ENCODE measurements at regions not wholly inside any gene's neighbourhood (a gene's known extent, or its start where the extent isn't known, plus 50 kb on each side); places are given as distances from the start of the nearest gene placed in this dataset.

GRCh38 chr18:41532344-41533086 lies 422.5 kb upstream of the PIK3C3 start:
- DNase-seq, result no peak

- DNase-seq, result no peak
These were observed 424.1 kb upstream of the PIK3C3 start for GRCh38 chr18:41530970-41531369.

- no peak for DNase-seq
These were observed 425.9 kb upstream of the PIK3C3 start for GRCh38 chr18:41529093-41529492.

- peak; percentile 24 for DNase-seq
These were observed 429.0 kb upstream of the PIK3C3 start for GRCh38 chr18:41526054-41526453.

- DNase-seq, result no peak
These were observed 430.2 kb upstream of the PIK3C3 start for GRCh38 chr18:41524674-41525470.

- no peak for DNase-seq
These were observed 437.9 kb upstream of the PIK3C3 start for GRCh38 chr18:41517142-41517541.

GRCh38 chr18:41513438-41513837 lies 441.6 kb upstream of the PIK3C3 start:
- DNase-seq, result no peak

GRCh38 chr18:41504316-41504715 lies 450.7 kb upstream of the PIK3C3 start:
- no peak for DNase-seq

- DNase-seq, result no peak
These were observed 453.2 kb upstream of the PIK3C3 start for GRCh38 chr18:41501848-41502247.

GRCh38 chr18:41499345-41499744 lies 455.7 kb upstream of the PIK3C3 start:
- no peak for DNase-seq

- no peak for DNase-seq
These were observed 464.2 kb upstream of the PIK3C3 start for GRCh38 chr18:41490861-41491260.

- no peak for DNase-seq
These were observed 468.5 kb upstream of the PIK3C3 start for GRCh38 chr18:41486575-41486974.

- no peak for DNase-seq
These were observed 471.0 kb upstream of the PIK3C3 start for GRCh38 chr18:41484069-41484468.

- no peak for DNase-seq
These were observed 472.5 kb upstream of the PIK3C3 start for GRCh38 chr18:41482501-41482900.

- no peak for DNase-seq
These were observed 488.4 kb upstream of the PIK3C3 start for GRCh38 chr18:41466436-41467160.

- no peak for DNase-seq
These were observed 489.6 kb upstream of the PIK3C3 start for GRCh38 chr18:41465386-41465785.

GRCh38 chr18:41464278-41464677 lies 490.8 kb upstream of the PIK3C3 start:
- DNase-seq, result no peak

GRCh38 chr18:41462946-41463345 lies 492.1 kb upstream of the PIK3C3 start:
- no peak for DNase-seq

- DNase-seq, result no peak
These were observed 493.9 kb upstream of the PIK3C3 start for GRCh38 chr18:41461114-41461513.

GRCh38 chr18:41459656-41460055 lies 495.4 kb upstream of the PIK3C3 start:
- DNase-seq, result no peak

- no peak for DNase-seq
These were observed 496.7 kb upstream of the PIK3C3 start for GRCh38 chr18:41458376-41458775.

- no peak for DNase-seq
These were observed 497.2 kb upstream of the PIK3C3 start for GRCh38 chr18:41457765-41458326.

GRCh38 chr18:41456831-41457230 lies 498.2 kb upstream of the PIK3C3 start:
- DNase-seq, result no peak
